ENCODE measurements at regions not wholly inside any gene's neighbourhood (a gene's known extent, or its start where the extent isn't known, plus 50 kb on each side); places are given as distances from the start of the nearest gene placed in this dataset.

DNA sequence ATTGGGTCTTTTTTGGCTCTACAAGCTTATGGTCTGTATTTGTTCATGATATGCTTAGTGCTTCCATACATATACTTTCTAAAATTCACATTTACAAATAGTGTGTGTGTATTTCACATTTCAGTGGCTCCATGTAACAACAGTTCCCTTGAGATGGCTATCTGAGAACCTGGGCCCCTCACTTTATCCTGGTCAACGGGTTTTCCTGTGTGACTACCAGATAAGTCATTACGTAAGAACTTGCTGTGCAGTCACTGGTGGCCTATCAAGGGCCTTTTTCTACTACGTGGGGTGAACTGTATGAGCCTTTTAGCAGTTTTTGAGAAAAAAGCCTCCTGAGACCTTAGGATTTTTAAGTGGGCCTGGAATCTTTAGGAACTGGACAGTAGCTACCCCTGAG is 454.1 kb downstream of the PCNX1 start:
- Histone ChIP-seq H3K9ac (ENCODE audit: insufficient read depth in 1 of 2, low read length in 2 of 2) (no peak overlapping the region), H3K9me3 (ENCODE audit: control insufficient read depth in 4 of 4, insufficient read depth in 3 of 4, low read length in 3 of 4) (no peaks in the 10 kb centered on the region), H3K4me3 (no peak overlapping the region), H3K4me1 (ENCODE audit: control insufficient read depth in 5 of 5, insufficient read depth in 5 of 5, low read length in 5 of 5) (peaks cover 0 to 26% (median 17%) of the 10 kb centered on the region in 5 donors), H3K27me3 (ENCODE audit: control insufficient read depth in 3 of 3, insufficient read depth in 3 of 3, low read length in 2 of 3) (no peaks in the 10 kb centered on the region), H3K36me3 (ENCODE audit: control insufficient read depth in 4 of 4, insufficient read depth in 4 of 4, low read length in 4 of 4) (no peaks in the 10 kb centered on the region), H3K27ac (ENCODE audit: low read depth in 1 of 2, low read length in 1 of 2) (no peak overlapping the region)
- no peak for TF ChIP-seq CTCF (IDR thresholded peaks at IDR 0.05; ENCODE audit: control extremely low read depth, extremely low read depth)
- DNase-seq, result no peak
- 29 to 53% methylated on average over 3 of the region's 3 CpGs for WGBS, 2 donors
- ATAC-seq (ENCODE audit: insufficient read depth, low FRiP score), result no peak

DNA sequence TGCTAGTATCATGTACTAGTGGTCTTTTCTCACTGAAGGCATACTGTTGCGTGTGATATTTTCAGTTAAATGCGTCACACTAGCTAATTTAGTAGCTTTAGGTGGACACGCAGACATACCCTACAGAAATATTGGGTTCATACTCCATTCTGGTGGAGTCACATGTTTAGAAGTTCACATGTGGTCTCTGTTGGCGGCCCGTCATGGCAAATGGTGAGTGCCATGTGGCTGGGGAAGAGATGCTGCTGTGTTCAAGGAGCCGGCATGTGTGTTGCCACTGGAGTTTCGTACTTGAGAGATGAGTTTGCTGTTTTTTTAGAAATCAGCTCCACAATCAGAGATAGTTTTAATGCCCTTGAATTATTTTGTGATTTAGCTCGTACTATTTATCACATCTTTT is 454.6 kb downstream of the PCNX1 start:
- Histone ChIP-seq H3K9ac (ENCODE audit: insufficient read depth in 1 of 2, low read length in 2 of 2) (no peak overlapping the region), H3K9me3 (ENCODE audit: control insufficient read depth in 4 of 4, insufficient read depth in 3 of 4, low read length in 3 of 4) (no peaks in the 10 kb centered on the region), H3K4me1 (ENCODE audit: control insufficient read depth in 5 of 5, insufficient read depth in 5 of 5, low read length in 5 of 5) (peaks cover 0 to 26% (median 17%) of the 10 kb centered on the region in 5 donors), H3K4me3 (no peak overlapping the region), H3K27me3 (ENCODE audit: control insufficient read depth in 3 of 3, insufficient read depth in 3 of 3, low read length in 2 of 3) (no peaks in the 10 kb centered on the region), H3K36me3 (ENCODE audit: control insufficient read depth in 4 of 4, insufficient read depth in 4 of 4, low read length in 4 of 4) (no peaks in the 10 kb centered on the region), H3K27ac (ENCODE audit: low read depth in 1 of 2, low read length in 1 of 2) (no peak overlapping the region)
- no peak for TF ChIP-seq CTCF (IDR thresholded peaks at IDR 0.05; ENCODE audit: control extremely low read depth, extremely low read depth)
- DNase-seq, result no peak
- 98 to 99% methylated on average over 8 of the region's 8 CpGs for WGBS, 2 donors
- no peak for ATAC-seq (ENCODE audit: insufficient read depth, low FRiP score)

DNA sequence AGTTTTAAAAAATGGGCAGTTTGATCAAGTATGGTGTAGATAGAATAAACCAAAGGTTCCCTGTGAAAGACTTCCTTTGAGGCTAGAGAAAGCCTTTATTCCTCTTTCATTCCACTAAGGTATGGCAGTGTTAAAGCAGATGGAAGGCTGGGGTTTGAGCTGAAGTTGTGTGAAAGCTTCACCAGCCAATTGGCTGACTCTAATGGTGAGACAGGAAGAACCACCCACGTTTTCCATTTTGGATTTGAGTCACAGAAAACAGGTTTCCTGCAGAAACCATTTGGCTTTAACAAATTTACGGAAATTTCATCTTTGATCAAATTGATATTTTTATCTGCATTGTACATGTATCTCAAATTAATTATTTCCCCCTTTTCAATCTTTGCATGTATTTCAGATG is 455.0 kb downstream of the PCNX1 start:
- TF ChIP-seq CTCF (IDR thresholded peaks at IDR 0.05; ENCODE audit: control extremely low read depth, extremely low read depth), result no peak
- WGBS, 2 donors, result 72 to 86% methylated on average over 2 of the region's 2 CpGs
- Histone ChIP-seq H3K27me3 (ENCODE audit: control insufficient read depth in 3 of 3, insufficient read depth in 3 of 3, low read length in 2 of 3) (no peaks in the 10 kb centered on the region), H3K9me3 (ENCODE audit: control insufficient read depth in 4 of 4, insufficient read depth in 3 of 4, low read length in 3 of 4) (no peaks in the 10 kb centered on the region), H3K4me1 (ENCODE audit: control insufficient read depth in 5 of 5, insufficient read depth in 5 of 5, low read length in 5 of 5) (peaks cover 0 to 26% (median 17%) of the 10 kb centered on the region in 5 donors), H3K27ac (ENCODE audit: low read depth in 1 of 2, low read length in 1 of 2) (no peak overlapping the region), H3K9ac (ENCODE audit: insufficient read depth in 1 of 2, low read length in 2 of 2) (no peak overlapping the region), H3K36me3 (ENCODE audit: control insufficient read depth in 4 of 4, insufficient read depth in 4 of 4, low read length in 4 of 4) (no peaks in the 10 kb centered on the region), H3K4me3 (no peak overlapping the region)
- DNase-seq (no peak), ATAC-seq (ENCODE audit: insufficient read depth, low FRiP score) (no peak)

- peak; percentile 34 to 92 (median 89) for DNase-seq
- Histone ChIP-seq H3K36me3 (ENCODE audit: control insufficient read depth in 4 of 4, insufficient read depth in 4 of 4, low read length in 4 of 4) (no peaks in the 10 kb centered on the region), H3K9ac (ENCODE audit: insufficient read depth in 1 of 2, low read length in 2 of 2) (no peak overlapping the region), H3K27me3 (ENCODE audit: control insufficient read depth in 3 of 3, insufficient read depth in 3 of 3, low read length in 2 of 3) (no peaks in the 10 kb centered on the region), H3K4me3 (no peak overlapping the region), H3K4me1 (ENCODE audit: control insufficient read depth in 5 of 5, insufficient read depth in 5 of 5, low read length in 5 of 5) (peaks cover 0 to 25% (median 17%) of the 10 kb centered on the region in 5 donors), H3K27ac (ENCODE audit: low read depth in 1 of 2, low read length in 1 of 2) (no peak overlapping the region), H3K9me3 (ENCODE audit: control insufficient read depth in 4 of 4, insufficient read depth in 3 of 4, low read length in 3 of 4) (no peaks in the 10 kb centered on the region)
- TF ChIP-seq CTCF (IDR thresholded peaks at IDR 0.05; ENCODE audit: control extremely low read depth, extremely low read depth), result no peak
- WGBS, 2 donors, result 60 to 67% methylated on average over 3 of the region's 3 CpGs
- ATAC-seq (ENCODE audit: insufficient read depth, low FRiP score), result no peak
These were observed 455.8 kb downstream of the PCNX1 start for GRCh38 chr14:71362920-71363584.

Data from lung (tissue), 11 donors.